Tibial nerve (tissue), 4 donors: ENCODE measurements at regions not wholly inside any gene's neighbourhood (a gene's known extent, or its start where the extent isn't known, plus 50 kb on each side); places are given as distances from the start of the nearest gene placed in this dataset.

Experiments
- DNase-seq, 2 donors: peaks; one replicate each; pipeline ENCODE4 v3.0.0-alpha.2; 2019; ENCODE audit warnings: low spot score in 2 of 2
- H3K27ac ChIP-seq, 4 donors: fragments of 200-600 bp; sonication (generic) in 3 of 4; one replicate each; pipeline ENCODE4 v1.5.1; 2017 to 2019; ENCODE audit warnings: mild to moderate bottlenecking in 1 of 4
- H3K27me3 ChIP-seq, 2 donors: fragments of 200-600 bp; sonication (generic) in 1 of 2; one replicate each; pipeline versions ENCODE4 v1.5.1 to v1.6.0; 2017 to 2019
- H3K36me3 ChIP-seq, 3 donors: fragments of 200-600 bp; sonication (generic); one replicate each; pipeline ENCODE4 v1.5.1; 2018 to 2019
- H3K4me1 ChIP-seq, 4 donors: fragments of 200-600 bp; sonication (generic) in 3 of 4; one replicate each; pipeline ENCODE4 v1.5.1; 2017 to 2019
- H3K4me3 ChIP-seq, 4 donors: fragments of 200-600 bp; sonication (generic) in 3 of 4; one replicate each; pipeline ENCODE4 v1.5.1; 2017 to 2019; ENCODE audit warnings: mild to moderate bottlenecking in 1 of 4, moderate library complexity in 1 of 4
- H3K9me3 ChIP-seq, 4 donors: fragments of 200-600 bp; sonication (generic) in 3 of 4; one replicate each; pipeline ENCODE4 v1.5.1; 2017 to 2019
- CTCF ChIP-seq, 5 experiments: fragments of 200-600 bp in 3 of 5; fragments of 450-650 bp in 2 of 5; sonication (generic) in 3 of 5; IDR thresholded peaks; one replicate each; pipeline ENCODE4 v1.5.1; 2016 to 2019; ENCODE audit warnings: antibody characterized with exemption in 5 of 5, mild to moderate bottlenecking in 3 of 5, moderate library complexity in 2 of 5
- EP300 ChIP-seq, 2 donors: sonication (generic); formaldehyde crosslinking; IDR thresholded peaks; one replicate each; pipeline ENCODE4 v1.6.1; 2017; ENCODE audit warnings: antibody characterized with exemption in 2 of 2, mild to moderate bottlenecking in 1 of 2
- POLR2A ChIP-seq, 2 donors: fragments of 450-650 bp; IDR thresholded peaks; one replicate each; pipeline ENCODE4 v1.6.1; 2017; ENCODE audit warnings: antibody characterized with exemption in 2 of 2, mild to moderate bottlenecking in 2 of 2, moderate library complexity in 2 of 2
- WGBS, 2 donors: methylation state at CpG; one replicate each; pipeline ENCODE4 v1.1.5; 2018; 5-methylcytosine and 5-hydroxymethylcytosine counted together

GRCh38 chr3:159265705-159266104 is 463.9 kb downstream of the MFSD1 start:
- H3K27me3 ChIP-seq, result no peaks in the 10 kb centered on the region
- DNase-seq, result no peak
- H3K4me1 ChIP-seq, result no peaks in the 10 kb centered on the region
- TF ChIP-seq EP300 (IDR thresholded peaks at IDR 0.05), result no peak
- no peak for TF ChIP-seq POLR2A (IDR thresholded peaks at IDR 0.05)
- no peak for TF ChIP-seq CTCF (IDR thresholded peaks at IDR 0.05)
- H3K27ac ChIP-seq, result no peak overlapping the region
- H3K9me3 ChIP-seq, result no peaks in the 10 kb centered on the region
- 47 to 73% methylated on average over 2 of the region's 2 CpGs for WGBS, 2 donors
- no peaks in the 10 kb centered on the region for H3K36me3 ChIP-seq
- no peak overlapping the region for H3K4me3 ChIP-seq

- DNase-seq, result no peak
- TF ChIP-seq POLR2A (IDR thresholded peaks at IDR 0.05), result no peak
- no peak for TF ChIP-seq EP300 (IDR thresholded peaks at IDR 0.05)
- TF ChIP-seq CTCF (IDR thresholded peaks at IDR 0.05), result no peak
- H3K4me3 ChIP-seq, result no peak overlapping the region
- no peaks in the 10 kb centered on the region for H3K4me1 ChIP-seq
- no peak overlapping the region for H3K27ac ChIP-seq
- H3K27me3 ChIP-seq, result no peaks in the 10 kb centered on the region
- H3K9me3 ChIP-seq, result no peaks in the 10 kb centered on the region
- WGBS, 2 donors, result 77 to 78% methylated on average over 6 of the region's 6 CpGs
- H3K36me3 ChIP-seq, result no peaks in the 10 kb centered on the region
Measured at GRCh38 chr3:159266779-159267178, 464.9 kb downstream of the MFSD1 start.

- no peaks in the 10 kb centered on the region for H3K36me3 ChIP-seq
- no peak overlapping the region for H3K27ac ChIP-seq
- no peaks in the 10 kb centered on the region for H3K9me3 ChIP-seq
- no peaks in the 10 kb centered on the region for H3K4me1 ChIP-seq
- WGBS, 2 donors, result 67 to 77% methylated on average over 2 of the region's 2 CpGs
- TF ChIP-seq POLR2A (IDR thresholded peaks at IDR 0.05) (no peak), EP300 (IDR thresholded peaks at IDR 0.05) (no peak), CTCF (IDR thresholded peaks at IDR 0.05) (no peak)
- H3K4me3 ChIP-seq, result no peak overlapping the region
- no peaks in the 10 kb centered on the region for H3K27me3 ChIP-seq
- no peak for DNase-seq
Measured at GRCh38 chr3:159271799-159272512, 470.1 kb downstream of the MFSD1 start.

- no peaks in the 10 kb centered on the region for H3K27me3 ChIP-seq
- DNase-seq, result no peak
- no peaks in the 10 kb centered on the region for H3K9me3 ChIP-seq
- H3K4me3 ChIP-seq, result no peak overlapping the region
- 63 to 67% methylated on average over 5 of the region's 5 CpGs for WGBS, 2 donors
- no peak overlapping the region for H3K27ac ChIP-seq
- H3K36me3 ChIP-seq, result no peaks in the 10 kb centered on the region
- TF ChIP-seq CTCF (IDR thresholded peaks at IDR 0.05) (no peak), POLR2A (IDR thresholded peaks at IDR 0.05) (no peak), EP300 (IDR thresholded peaks at IDR 0.05) (no peak)
- H3K4me1 ChIP-seq, result no peaks in the 10 kb centered on the region
Measured at GRCh38 chr3:159273070-159273469, 471.2 kb downstream of the MFSD1 start.

- Histone ChIP-seq H3K9me3 (no peaks in the 10 kb centered on the region), H3K27me3 (no peaks in the 10 kb centered on the region), H3K27ac (no peak overlapping the region), H3K36me3 (no peaks in the 10 kb centered on the region), H3K4me3 (no peak overlapping the region), H3K4me1 (no peaks in the 10 kb centered on the region)
- no peak for DNase-seq
- TF ChIP-seq EP300 (IDR thresholded peaks at IDR 0.05) (no peak), POLR2A (IDR thresholded peaks at IDR 0.05) (no peak), CTCF (IDR thresholded peaks at IDR 0.05) (no peak)
- 7 to 9% methylated on average over 6 of the region's 6 CpGs for WGBS, 2 donors
Measured at GRCh38 chr3:159273608-159274007, 471.8 kb downstream of the MFSD1 start.
